SK-N-SH (cell line): ENCODE measurements at regions not wholly inside any gene's neighbourhood (a gene's known extent, or its start where the extent isn't known, plus 50 kb on each side); places are given as distances from the start of the nearest gene placed in this dataset.

Experiments used
- CHD2 ChIP-seq: fragments of 150-350 bp; IDR thresholded peaks from 2 replicates; pipeline ENCODE4 v1.6.1; 2018; ENCODE audit warnings: low read length; ENCODE audit not compliant: partially characterized antibody
- CTCF ChIP-seq: fragments of 200-600 bp; sonication (generic); IDR thresholded peaks from 2 replicates; pipeline ENCODE4 v1.6.1; 2017; ENCODE audit warnings: antibody characterized with exemption, mild to moderate bottlenecking, moderate library complexity
- EP300 ChIP-seq, 2 experiments: IDR thresholded peaks; 2 replicates each; pipeline versions ENCODE4 v1.4.0 to v1.6.1; 2012; ENCODE audit warnings: borderline replicate concordance in 1 of 2, low read depth in 1 of 2, low read length in 1 of 2
- FOXJ3 ChIP-seq: sonication (generic); formaldehyde crosslinking; IDR thresholded peaks from 2 replicates; pipeline ENCODE4 v1.5.1; 2020; ENCODE audit warnings: mild to moderate bottlenecking, missing genetic modification reagents
- FOXM1 ChIP-seq: IDR thresholded peaks from 2 replicates; pipeline ENCODE4 v1.4.0; 2012; ENCODE audit warnings: low read depth, mild to moderate bottlenecking
- MAX ChIP-seq: IDR thresholded peaks from 2 replicates; pipeline ENCODE4 v1.4.0; 2012; ENCODE audit warnings: low read depth
- MEF2A ChIP-seq: IDR thresholded peaks from 2 replicates; pipeline ENCODE4 v1.4.0; 2012; ENCODE audit warnings: low read depth, borderline replicate concordance
- NFIC ChIP-seq: IDR thresholded peaks from 2 replicates; pipeline ENCODE4 v1.4.0; 2012; ENCODE audit warnings: borderline replicate concordance
- POLR2AphosphoS5 ChIP-seq: IDR thresholded peaks from 2 replicates; pipeline ENCODE4 v1.6.1; 2012; ENCODE audit warnings: low read depth, low read length
- REST ChIP-seq: IDR thresholded peaks from 2 replicates; pipeline ENCODE4 v1.6.1; 2012; ENCODE audit warnings: mild to moderate bottlenecking, low read depth, low read length, moderate library complexity
- TAF1 ChIP-seq: IDR thresholded peaks from 2 replicates; pipeline ENCODE4 v1.6.1; 2012; ENCODE audit warnings: low read depth, mild to moderate bottlenecking, low read length, moderate library complexity, borderline replicate concordance
- TCF12 ChIP-seq: IDR thresholded peaks from 2 replicates; pipeline ENCODE4 v1.4.0; 2012
- USF1 ChIP-seq: IDR thresholded peaks from 2 replicates; pipeline ENCODE4 v1.4.0; 2012; ENCODE audit warnings: low read depth, borderline replicate concordance
- YY1 ChIP-seq: IDR thresholded peaks from 2 replicates; pipeline ENCODE4 v1.4.0; 2012; ENCODE audit warnings: low read depth, mild to moderate bottlenecking

- TF ChIP-seq CTCF = no peak
- TF ChIP-seq MAX = no peak
- no peak for TF ChIP-seq TCF12
- TF ChIP-seq NFIC = no peak
- TF ChIP-seq FOXJ3 = no peak
- no peak for TF ChIP-seq FOXM1
- no peak for TF ChIP-seq YY1
- TF ChIP-seq EP300 (IDR thresholded peaks at IDR 0.05; ENCODE audit: borderline replicate concordance in 1 of 2, low read depth in 1 of 2, low read length in 1 of 2) = no peak
- no peak for TF ChIP-seq REST
- TF ChIP-seq POLR2AphosphoS5 = no peak
- no peak for TF ChIP-seq MEF2A
- no peak for TF ChIP-seq CHD2
- TF ChIP-seq USF1 = no peak
- TF ChIP-seq TAF1 = no peak
These were observed 640.2 kb downstream of the ARL4A start for GRCh38 chr7:13327669-13328068.
